Endometrial microvascular endothelial cells (primary cell): ENCODE measurements at regions not wholly inside any gene's neighbourhood (a gene's known extent, or its start where the extent isn't known, plus 50 kb on each side); places are given as distances from the start of the nearest gene placed in this dataset.

Source experiments
- in situ Hi-C: cut with HindIII; loops from 2 replicates; pipeline ENCODE4 v1.10.0; 2017; ENCODE audit warnings: low sequenced_read_pairs, low pct_unique_long_range_greater_than_20kb; ENCODE audit errors: inconsistent ontology term

DNA sequence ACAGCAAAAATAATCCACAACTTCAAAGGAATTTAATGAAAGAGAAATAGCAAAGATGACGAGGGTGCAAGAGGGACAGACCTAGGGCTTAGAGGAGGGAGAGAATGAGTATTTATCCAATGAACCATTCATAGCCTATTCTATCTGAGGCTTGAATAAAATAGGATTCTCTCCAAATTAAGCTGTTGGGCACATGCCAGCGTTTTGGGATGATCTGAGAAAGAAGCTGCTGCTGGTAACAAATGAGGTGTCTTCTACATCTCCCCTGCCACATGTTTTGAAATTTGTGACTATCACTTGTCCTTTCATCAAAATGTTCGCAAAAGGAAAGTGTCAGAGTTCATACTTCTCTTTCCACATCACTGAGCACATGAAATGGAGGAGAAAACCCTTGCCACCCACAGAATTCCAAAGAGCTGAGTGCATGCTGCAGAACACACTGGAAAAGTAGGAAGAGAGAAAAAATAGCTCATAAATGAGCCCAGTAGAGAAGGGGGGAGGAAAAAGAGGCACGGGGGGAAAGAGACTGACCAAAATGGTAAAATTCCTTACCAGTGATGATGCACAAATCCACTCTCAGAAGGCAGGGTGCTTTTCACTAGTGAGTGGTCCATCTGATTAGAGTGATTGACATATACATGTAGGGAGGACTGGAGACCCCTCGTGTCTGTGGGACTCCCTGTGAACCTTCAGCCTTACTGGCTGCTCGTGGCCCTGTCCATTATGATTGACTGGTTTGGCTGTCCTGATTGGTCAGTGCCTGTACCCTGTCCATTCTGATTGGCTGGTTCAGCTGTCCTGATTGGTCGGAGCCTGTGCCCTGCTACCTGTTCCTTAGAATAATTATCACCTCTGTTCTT, 180.5 kb downstream of the OGFRL1 start:
- in situ Hi-C loops = no loop called here

DNA sequence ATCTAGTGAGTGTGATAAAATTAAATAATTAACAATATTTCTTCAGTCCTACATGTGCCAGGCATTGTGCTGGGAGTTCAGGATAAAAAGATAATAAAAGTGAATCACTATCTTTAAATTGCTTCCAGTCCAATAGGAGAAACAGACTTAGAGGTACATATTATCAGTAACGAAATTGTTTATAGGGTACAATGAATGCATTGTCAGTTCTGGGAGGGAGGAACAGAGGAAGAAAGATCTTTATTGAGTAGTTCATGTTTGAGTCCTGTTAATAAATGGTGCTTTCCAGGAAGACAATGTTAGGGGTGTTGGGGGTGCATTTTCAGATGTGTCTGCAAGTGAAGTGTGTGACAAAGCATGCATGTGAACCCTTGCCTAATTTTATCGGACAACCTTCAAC, 183.1 kb downstream of the OGFRL1 start:
- in situ Hi-C loops = no loop called here

DNA sequence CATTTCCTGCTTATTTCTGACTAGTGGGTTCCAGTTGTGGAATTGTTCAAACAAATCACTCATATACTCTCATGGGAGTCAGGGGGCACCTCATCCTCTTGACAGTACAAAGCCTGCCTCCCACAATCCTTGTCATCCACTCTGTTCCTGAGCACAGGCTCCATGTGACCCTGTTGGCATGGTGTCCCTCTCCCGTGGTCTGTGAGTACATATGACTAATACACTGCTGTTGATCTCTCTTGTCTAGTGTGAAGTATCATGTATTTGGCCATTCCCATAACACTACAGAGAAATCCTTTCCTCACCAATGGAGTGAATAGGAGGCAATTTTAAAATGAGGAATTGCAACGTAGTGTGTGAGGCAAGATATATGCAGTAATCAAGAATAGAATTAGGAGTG, 185.3 kb downstream of the OGFRL1 start:
- in situ Hi-C loops = no loop called here

DNA sequence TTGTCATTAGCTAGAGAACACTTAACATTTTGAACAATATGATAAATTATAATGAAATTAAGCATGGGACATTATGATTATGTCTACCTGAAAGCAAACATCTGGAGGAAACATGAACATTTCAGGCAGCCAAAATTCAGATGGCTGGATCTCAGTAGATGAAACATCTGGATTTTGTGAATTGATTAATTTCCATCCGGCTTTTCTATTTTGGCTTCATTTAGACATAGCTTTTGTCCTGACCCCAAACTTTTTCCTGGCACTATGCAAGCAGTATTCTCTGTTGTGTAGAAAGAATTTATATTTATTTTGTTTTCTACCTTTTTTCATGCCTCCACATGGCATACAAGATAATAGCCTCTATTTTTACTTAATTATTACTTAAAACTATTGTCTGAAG, 186.3 kb downstream of the OGFRL1 start:
- in situ Hi-C loops = no loop called here

DNA sequence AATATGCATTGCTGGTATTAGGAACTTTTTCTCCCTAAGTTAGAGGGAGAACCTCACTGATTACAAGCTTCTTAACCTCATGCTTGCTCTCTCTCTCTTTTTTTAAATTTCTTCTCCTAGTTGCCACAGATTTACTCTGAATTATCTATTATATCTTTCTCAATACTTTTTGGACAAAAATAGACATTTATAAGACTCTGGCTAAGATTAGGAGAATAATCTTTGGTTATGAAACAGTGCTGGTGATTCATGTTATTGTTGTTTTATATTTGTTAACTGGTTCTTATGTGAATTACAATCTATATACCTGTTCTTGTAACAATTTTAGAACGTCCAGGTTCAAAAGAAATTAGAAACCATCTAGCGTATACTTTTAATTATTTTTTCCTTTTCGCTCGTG, 187.8 kb downstream of the OGFRL1 start:
- in situ Hi-C loops = no loop called here

DNA sequence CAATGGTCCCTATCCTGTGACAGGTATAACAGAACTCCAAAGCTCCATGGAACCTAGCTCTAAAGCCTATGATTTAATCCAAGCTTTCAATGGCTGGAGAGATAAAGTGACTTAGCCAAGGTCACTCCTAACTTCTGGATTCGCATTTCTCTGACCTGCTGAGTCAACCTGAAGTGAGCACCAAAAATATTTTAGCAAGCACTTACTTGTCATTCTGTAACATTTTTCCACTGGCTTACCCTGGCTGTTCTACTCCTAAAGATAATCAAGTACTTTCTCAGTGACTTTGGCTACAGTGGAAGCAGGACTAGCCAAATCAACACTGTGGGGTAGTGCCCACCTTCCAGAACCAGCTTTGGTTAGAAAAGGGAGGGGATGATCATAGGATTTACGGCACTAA, 188.3 kb downstream of the OGFRL1 start:
- in situ Hi-C loops = no loop called here

DNA sequence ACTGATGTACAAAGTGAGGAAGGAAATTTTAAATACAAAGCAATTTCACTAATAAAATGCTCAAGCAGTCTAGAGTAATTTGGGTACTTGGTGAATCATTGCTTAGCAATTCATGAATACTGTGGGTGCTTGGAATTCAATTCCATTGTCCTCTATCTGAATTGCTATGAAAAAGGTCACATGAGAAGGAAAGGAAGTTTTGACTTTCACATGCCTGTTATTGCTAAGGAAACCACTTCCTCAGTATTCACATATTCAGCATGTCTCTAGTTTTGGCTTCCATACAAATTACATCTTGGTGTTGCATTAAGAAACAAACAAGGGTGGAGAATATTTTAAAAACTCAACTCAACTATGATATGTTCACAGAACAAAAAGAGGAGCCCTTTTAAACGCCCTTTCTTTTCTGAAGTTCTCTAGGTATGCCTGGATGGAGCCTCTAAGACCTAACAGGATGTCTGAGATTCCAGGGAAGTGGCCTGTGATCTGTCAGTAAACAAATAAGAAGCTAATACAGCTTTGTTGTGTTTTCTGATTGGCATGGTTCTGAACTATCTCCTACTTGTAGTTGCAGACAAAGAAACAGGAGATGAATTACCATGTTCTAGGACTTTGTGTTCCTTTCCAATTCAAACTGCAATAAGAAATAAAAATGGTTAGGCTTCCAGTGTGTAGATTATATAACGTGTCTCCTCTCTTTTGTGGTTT, 190.4 kb downstream of the OGFRL1 start:
- in situ Hi-C loops = no loop called here

DNA sequence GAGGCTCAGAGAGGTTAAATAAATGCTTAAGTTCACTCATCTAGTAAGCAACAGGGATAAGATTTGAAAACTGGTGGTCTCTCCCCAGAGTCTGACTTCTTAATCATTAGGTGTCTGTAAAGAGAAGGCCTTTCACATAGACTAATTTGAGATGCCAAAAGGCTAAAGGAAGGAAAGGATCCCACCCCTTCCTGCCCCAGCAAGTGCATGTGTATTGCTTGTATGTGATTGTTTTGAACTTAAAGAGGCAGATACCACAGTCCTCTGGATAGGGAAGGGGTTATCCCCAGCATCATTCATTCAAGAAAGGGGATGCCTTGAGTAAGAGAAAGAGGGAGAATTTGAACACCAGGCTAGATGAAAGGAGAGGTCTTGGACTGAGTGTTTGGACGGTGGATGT, 192.0 kb downstream of the OGFRL1 start:
- in situ Hi-C loops = no loop called here

DNA sequence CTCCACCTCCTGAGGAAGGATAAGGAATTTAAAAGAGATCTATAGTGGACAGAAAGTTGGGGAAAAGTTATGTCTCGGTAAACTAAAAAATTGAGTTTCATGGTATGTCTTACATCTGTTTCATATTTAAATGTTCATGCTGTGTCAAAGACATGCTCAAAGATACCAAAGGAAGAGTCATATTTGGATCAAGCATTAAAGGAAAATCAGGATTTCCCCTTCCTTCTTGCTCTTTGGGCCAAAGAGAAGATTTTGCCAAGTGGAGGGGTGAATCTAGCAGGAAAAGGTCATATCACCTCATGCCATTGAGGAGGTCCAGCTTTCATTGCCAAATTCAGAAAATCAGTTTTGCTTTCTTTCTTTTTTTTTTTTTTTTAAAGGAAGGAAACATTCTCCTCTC, 192.4 kb downstream of the OGFRL1 start:
- in situ Hi-C loops = no loop called here

DNA sequence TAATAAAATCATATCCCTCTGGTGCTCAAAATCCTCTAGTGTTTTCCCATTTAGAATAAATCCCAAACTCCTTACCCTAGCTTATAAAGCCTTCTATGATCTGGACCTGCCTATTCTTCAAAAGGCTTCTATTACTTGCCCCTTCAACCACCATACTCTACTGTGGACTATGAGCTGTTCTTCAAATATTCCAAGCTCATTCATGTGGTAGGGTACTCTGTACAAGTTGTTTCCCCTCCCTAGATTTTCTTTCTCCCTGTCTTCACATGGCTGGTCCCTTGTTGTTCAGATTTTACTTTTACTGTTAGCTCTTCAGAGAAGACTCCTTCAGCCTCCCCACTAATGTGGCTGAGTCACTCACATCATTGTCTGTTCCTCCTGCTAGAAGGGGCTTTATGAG, 193.2 kb downstream of the OGFRL1 start:
- in situ Hi-C loops = no loop called here

DNA sequence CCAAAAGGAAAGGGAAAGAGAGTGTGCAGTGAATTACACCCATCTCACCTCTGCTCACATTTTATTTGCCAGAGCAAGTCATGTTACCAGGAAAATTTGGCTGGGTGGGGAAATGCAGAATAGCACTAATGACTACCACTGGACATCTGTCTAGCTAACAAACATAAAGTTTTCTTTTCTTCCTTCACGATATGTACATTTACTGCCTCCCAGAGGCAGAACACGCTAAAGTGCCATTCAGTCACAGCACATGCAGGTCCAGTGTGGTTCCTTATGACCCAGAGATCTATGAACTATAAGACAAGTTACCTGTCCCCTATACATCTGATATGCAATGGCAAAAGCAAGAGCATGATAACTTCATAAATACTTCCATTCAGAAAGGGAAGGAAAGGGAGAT, 194.1 kb downstream of the OGFRL1 start:
- in situ Hi-C loops = no loop called here

DNA sequence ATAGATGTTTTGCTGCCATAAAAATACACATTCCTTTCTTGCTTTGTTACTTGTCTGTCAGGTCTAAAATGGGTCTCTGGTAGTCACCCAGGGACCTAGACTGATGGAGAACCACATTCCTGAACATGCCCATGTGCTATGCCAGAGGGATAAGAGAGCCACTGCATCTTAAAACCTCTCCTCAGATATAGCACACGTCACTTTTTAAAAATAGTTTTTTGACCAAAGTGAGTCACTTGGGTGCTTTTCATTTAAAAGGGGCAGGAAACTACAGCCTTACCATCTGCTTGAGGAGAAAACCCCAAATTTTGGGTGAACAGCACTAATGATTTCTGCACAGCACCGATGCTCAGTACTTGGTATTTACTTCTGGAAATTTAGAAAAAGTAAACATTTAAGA, 197.8 kb downstream of the OGFRL1 start:
- in situ Hi-C loops = no loop called here

DNA sequence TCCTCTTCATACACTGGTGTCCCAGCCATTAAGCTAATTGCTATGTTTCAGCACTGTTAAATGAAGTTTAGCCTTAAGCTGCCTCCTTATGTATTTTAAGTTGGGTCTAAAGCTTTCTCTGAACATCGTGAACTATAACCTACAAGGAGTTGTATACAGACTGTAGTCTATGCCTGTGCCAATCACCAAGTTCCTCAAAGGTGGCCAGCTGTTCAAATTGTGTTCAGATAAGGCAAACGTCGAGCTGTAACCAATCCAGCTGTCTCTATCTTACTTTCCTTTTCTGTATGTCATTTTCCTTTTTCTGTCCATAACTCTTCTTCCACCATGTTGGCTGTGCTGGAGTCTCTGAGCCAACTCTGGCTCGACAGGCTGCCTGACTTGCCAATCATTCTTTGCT, 199.6 kb downstream of the OGFRL1 start:
- in situ Hi-C loops = no loop called here

DNA sequence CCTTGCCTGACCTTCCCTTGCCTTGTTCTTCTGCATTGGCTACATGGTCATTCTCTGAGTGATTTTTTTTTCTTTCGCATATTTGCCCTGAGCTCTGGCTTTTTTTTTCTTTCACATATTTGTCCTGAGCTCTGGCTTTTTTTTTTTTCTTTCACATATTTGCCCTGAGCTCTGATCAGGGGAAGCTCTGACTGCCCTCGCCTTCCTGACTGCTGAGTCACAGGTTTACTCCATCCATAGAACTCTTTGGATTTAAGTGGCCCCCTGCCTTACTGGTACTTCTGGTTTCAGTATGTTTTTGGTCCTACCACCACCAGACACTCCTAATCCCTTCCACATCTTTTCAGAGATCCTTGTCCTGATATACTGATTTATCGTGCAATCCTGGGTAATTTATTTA, 201.1 kb downstream of the OGFRL1 start:
- in situ Hi-C loops = no loop called here

DNA sequence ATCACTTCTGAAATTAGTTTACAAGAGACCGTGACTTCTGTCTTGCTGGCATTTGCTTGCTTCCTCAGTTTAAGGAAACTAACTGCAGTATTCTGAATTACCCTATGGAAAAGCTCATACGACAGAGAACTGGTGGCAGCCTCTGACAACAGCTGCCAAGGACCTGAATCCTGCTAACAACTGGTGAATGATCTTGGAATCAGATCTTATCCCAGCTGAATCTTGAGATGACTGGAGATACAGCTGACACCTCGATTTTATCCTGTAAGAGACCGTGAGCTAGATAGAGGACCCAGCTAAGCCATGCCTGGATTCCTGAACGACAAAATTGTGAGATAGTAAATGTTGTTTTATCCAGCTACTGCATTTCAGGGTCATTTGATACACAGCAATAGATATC, 202.3 kb downstream of the OGFRL1 start:
- in situ Hi-C loops = no loop called here

DNA sequence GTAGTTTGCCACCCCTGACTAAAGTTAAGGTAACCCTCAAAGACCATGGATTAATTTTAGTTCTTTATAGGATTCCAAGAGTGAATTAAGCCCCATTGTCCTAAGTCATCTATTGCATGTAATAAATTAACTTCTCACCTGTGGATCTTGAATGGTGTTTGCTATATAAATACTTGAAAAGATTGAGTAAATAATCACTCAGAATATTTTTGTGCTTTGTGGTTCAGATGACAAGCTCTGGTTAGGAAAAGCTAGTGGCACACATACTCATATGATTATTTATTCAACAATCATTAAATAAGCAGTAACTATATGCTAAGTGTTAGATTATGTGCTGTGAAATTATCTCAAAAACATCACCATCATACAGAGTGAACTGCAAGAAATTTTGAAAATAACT, 203.2 kb downstream of the OGFRL1 start:
- in situ Hi-C loops = no loop called here

DNA sequence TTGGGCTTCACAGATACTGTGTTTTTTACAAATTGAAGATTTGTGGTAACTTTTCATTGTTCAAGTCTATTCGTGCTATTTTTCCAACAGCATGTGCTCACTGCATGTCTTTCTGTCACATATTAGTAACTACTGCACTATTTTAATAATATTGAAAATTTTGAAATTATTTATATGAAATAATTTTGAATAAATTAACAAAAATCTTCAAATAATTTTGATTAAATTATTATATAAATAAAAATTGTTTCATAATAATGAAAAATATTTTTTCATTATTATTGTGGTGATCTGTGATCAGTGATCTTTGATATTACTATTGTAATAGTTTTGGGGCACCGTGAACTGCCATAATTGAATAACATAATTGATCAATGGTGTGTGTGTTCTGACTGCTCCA, 204.1 kb downstream of the OGFRL1 start:
- in situ Hi-C loops = no loop called here

DNA sequence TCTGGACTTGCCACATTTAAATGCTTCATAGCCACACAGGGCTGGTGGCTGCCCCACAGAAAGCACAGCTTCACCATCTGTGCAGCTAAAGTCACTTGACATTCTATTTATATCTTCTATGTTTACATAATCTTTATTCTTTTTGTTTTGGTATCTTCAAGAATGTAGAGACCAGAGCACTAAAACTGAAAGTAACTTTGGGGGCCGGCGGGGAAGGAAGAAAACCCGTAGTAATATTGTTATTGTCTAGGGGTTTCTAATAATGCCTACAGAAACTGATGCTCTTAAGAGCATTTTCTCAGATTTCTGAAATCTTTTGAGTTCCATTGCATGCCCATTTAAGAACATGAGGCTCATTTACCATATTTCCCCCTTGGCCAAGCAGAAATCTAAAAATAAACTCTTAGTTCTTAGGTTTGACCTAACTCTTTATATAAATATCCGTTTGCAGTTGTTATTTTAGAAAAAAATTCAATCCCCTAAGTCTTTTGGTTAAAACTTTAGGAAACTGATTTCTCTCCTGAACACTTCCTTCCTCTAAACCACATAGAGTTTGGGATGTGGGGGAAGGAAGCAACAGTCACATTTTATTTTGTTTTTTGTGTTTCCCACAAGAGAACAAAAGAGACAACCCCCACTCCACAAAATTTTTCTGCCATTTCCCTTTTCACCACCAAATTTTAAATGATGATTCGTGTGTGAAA, 207.6 kb downstream of the OGFRL1 start:
- in situ Hi-C loops = no loop called here

DNA sequence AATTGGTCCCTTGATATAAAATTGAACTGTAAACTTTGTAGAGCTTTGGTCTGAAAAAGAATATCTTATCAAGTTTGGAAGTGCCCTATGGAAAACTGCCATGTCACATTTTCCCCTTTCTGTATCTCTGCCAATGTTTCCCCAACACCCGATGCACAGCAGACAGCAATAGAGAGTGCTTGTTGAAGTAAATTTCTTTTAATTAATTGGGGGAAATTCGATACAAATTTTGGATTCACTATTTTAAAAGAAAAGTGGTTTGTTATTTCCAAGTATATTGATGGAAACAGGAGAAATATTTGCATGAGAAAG, 208.1 kb downstream of the OGFRL1 start:
- in situ Hi-C loops = no loop called here

DNA sequence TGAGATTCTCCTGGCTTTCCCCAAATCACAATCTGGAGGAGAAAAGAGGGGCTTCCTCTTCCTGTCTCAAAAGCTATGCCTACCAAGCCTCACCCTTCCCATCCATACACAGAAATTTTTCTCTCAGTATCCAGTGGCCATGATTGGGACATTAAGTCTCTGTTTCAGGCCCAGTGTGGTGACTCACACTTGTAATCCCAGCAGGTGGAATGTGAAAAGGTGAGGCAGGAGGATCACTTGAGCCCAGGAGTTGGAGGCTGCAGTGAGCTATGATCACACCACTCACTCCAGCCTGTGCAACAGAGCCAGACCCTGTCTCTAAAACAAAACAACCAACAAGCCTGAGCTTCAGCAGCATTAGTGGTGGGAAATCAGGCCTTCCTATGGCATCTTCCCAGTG, 210.0 kb downstream of the OGFRL1 start:
- in situ Hi-C loops = no loop called here
